ENCODE measurements at regions not wholly inside any gene's neighbourhood (a gene's known extent, or its start where the extent isn't known, plus 50 kb on each side); places are given as distances from the start of the nearest gene placed in this dataset.
"Not testable (repeated sequence)": the region's sequence is repeated elsewhere in the genome, so short reads cannot be mapped to it uniquely, and the experiment has no call there.

GRCh38 chr19:20278342-20278741, 111.3 kb downstream of the ZNF486 start:
- 94 to 96% methylated on average over 7 of the region's 7 CpGs for WGBS, 2 donors
- Histone ChIP-seq H3K27ac (no peak overlapping the region), H3K36me3 (no peaks in the 10 kb centered on the region), H3K4me3 (no peak overlapping the region), H3K4me1 (no peaks in the 10 kb centered on the region), H3K27me3 (no peaks in the 10 kb centered on the region), H3K9me3 (no peaks in the 10 kb centered on the region)
- TF ChIP-seq EP300 (IDR thresholded peaks at IDR 0.05) (no peak), CTCF (IDR thresholded peaks at IDR 0.05) (peak in 1 of 4 experiments; percentile 48)
- no peak for DNase-seq
- intact Hi-C loops (cut with DNase I), result loop anchor here (5.0 kb wide), 1 partner anchor 281 kb away; no protein-coding TSS in a partner anchor

GRCh38 chr19:20276732-20277082, 109.7 kb downstream of the ZNF486 start:
- DNase-seq, H3K4me1 ChIP-seq, H3K9me3 ChIP-seq, H3K36me3 ChIP-seq, H3K27ac ChIP-seq, H3K27me3 ChIP-seq, H3K4me3 ChIP-seq: not testable (repeated sequence)
- WGBS, 2 donors, result 24 to 42% methylated on average over 1 of the region's 1 CpG
- intact Hi-C loops (cut with DNase I), result loop anchor here (5.0 kb wide), 1 partner anchor 279 kb away; no protein-coding TSS in a partner anchor

- Histone ChIP-seq H3K4me1 (no peaks in the 10 kb centered on the region), H3K9me3 (no peaks in the 10 kb centered on the region), H3K27me3 (no peaks in the 10 kb centered on the region), H3K36me3 (no peaks in the 10 kb centered on the region), H3K4me3 (no peak overlapping the region), H3K27ac (no peak overlapping the region)
- no peak for DNase-seq
- intact Hi-C loops (cut with DNase I), result loop anchor here (5.0 kb wide), 1 partner anchor 279 kb away; no protein-coding TSS in a partner anchor
- WGBS, 2 donors, result 84 to 87% methylated on average over 9 of the region's 9 CpGs
- TF ChIP-seq POLR2A (IDR thresholded peaks at IDR 0.05) (no peak), POLR2AphosphoS5 (IDR thresholded peaks at IDR 0.05) (no peak), CTCF (IDR thresholded peaks at IDR 0.05) (no peak), EP300 (IDR thresholded peaks at IDR 0.05) (no peak)
Observed at GRCh38 chr19:20276011-20276731, 109.2 kb downstream of the ZNF486 start.

- no peak for TF ChIP-seq POLR2A (IDR thresholded peaks at IDR 0.05)
- no peak for TF ChIP-seq CTCF (IDR thresholded peaks at IDR 0.05)
- TF ChIP-seq POLR2AphosphoS5 (IDR thresholded peaks at IDR 0.05), result no peak
- intact Hi-C loops (cut with DNase I), result no loop called here
- no peaks in the 10 kb centered on the region for H3K36me3 ChIP-seq
- no peaks in the 10 kb centered on the region for H3K27me3 ChIP-seq
- no peak overlapping the region for H3K4me3 ChIP-seq
- no peaks in the 10 kb centered on the region for H3K9me3 ChIP-seq
- no peak for DNase-seq
- no peak overlapping the region for H3K27ac ChIP-seq
- 64 to 69% methylated on average over 4 of the region's 4 CpGs for WGBS, 2 donors
- no peaks in the 10 kb centered on the region for H3K4me1 ChIP-seq
Observed at GRCh38 chr19:20273951-20274570, 107.0 kb downstream of the ZNF486 start.

- Histone ChIP-seq H3K9me3 (no peaks in the 10 kb centered on the region), H3K36me3 (no peaks in the 10 kb centered on the region), H3K27ac (no peak overlapping the region), H3K27me3 (no peaks in the 10 kb centered on the region), H3K4me1 (no peaks in the 10 kb centered on the region), H3K4me3 (no peak overlapping the region)
- no peak for DNase-seq
- WGBS, 2 donors, result 65 to 66% methylated on average over 3 of the region's 3 CpGs
- no peak for TF ChIP-seq CTCF (IDR thresholded peaks at IDR 0.05)
- no peak for TF ChIP-seq POLR2A (IDR thresholded peaks at IDR 0.05)
- no peak for TF ChIP-seq EP300 (IDR thresholded peaks at IDR 0.05)
- intact Hi-C loops (cut with DNase I), result no loop called here
Observed at GRCh38 chr19:20273376-20273775, 106.4 kb downstream of the ZNF486 start.

GRCh38 chr19:20272627-20273010, 105.6 kb downstream of the ZNF486 start:
- H3K27ac ChIP-seq; H3K4me1 ChIP-seq; H3K9me3 ChIP-seq; H3K4me3 ChIP-seq; intact Hi-C loops (cut with DNase I); DNase-seq; H3K27me3 ChIP-seq; H3K36me3 ChIP-seq: not testable (repeated sequence)
- 87 to 88% methylated on average over 8 of the region's 8 CpGs for WGBS, 2 donors

- 86 to 94% methylated on average over 7 of the region's 7 CpGs for WGBS, 2 donors
- H3K36me3 ChIP-seq; DNase-seq; H3K9me3 ChIP-seq; H3K4me1 ChIP-seq; H3K27ac ChIP-seq; H3K27me3 ChIP-seq; intact Hi-C loops (cut with DNase I); H3K4me3 ChIP-seq: not testable (repeated sequence)
Observed at GRCh38 chr19:20271927-20272626, 105.1 kb downstream of the ZNF486 start.
